HFFc6 (cell line): ENCODE measurements at regions not wholly inside any gene's neighbourhood (a gene's known extent, or its start where the extent isn't known, plus 50 kb on each side); places are given as distances from the start of the nearest gene placed in this dataset.

Experiments
- DNase-seq: peaks from one replicate; pipeline ENCODE4 v3.0.0-alpha.2; 2018
- H3K27ac Mint-ChIP-seq: 2 replicates; pipeline ENCODE4 v1.8.0; 2020; ENCODE audit warnings: mild to moderate bottlenecking, mixed read lengths
- H3K27me3 Mint-ChIP-seq: 2 replicates; pipeline ENCODE4 v1.8.0; 2021; ENCODE audit warnings: mild to moderate bottlenecking, moderate library complexity, mixed read lengths; ENCODE audit not compliant: insufficient read depth
- H3K36me3 Mint-ChIP-seq: 2 replicates; pipeline ENCODE4 v1.8.0; 2021; ENCODE audit warnings: low read depth, mixed read lengths
- H3K4me1 Mint-ChIP-seq: 2 replicates; pipeline ENCODE4 v1.8.0; 2020; ENCODE audit warnings: low read depth, mixed read lengths
- H3K4me3 Mint-ChIP-seq: 2 replicates; pipeline ENCODE4 v1.8.0; 2020; ENCODE audit warnings: mild to moderate bottlenecking, moderate library complexity, mixed read lengths
- H3K9me3 Mint-ChIP-seq: 2 replicates; pipeline ENCODE4 v1.8.0; 2020; ENCODE audit warnings: mild to moderate bottlenecking, mixed read lengths
- TF ChIP-seq, protein P1 (sequence below): fragments of 200-600 bp; sonication (generic); IDR thresholded peaks from 2 replicates; pipeline ENCODE4 v1.5.0; 2021; ENCODE audit warnings: antibody characterized with exemption, mild to moderate bottlenecking

DNA sequence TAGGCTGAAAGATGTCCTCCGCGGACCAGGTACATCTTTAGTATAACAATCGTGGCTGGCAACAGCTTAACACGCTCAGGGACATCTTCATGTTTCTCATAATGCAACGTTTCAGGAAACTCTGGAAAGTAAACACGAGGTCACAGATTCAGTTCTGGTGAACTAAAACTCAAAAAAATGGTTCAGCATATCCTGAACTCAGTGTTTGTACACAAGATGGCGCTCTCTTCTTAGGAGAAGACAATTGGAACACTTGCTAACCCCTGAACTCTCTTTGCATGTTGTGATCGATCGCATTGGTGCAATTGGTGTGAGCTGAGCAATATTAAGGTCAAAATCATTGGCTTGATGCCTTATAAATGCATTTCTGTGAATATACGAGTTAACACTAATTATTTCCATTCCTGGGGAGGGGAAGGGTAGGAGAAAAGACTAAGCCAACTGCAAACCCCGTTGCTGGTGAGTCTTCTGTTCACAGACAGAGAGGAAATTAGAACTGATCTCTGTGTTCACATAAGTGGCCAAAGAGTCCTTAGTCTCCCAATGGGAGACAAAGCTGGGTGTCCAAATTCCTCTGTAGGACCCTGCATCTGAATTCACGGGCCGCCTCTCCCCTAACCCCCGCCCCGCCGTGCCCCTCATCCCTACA, 52.6 kb upstream of the FAM180A start:
- H3K36me3 Mint-ChIP-seq, result no peaks in the 10 kb centered on the region
- no peak overlapping the region for H3K4me3 Mint-ChIP-seq
- TF ChIP-seq, protein P1, sequence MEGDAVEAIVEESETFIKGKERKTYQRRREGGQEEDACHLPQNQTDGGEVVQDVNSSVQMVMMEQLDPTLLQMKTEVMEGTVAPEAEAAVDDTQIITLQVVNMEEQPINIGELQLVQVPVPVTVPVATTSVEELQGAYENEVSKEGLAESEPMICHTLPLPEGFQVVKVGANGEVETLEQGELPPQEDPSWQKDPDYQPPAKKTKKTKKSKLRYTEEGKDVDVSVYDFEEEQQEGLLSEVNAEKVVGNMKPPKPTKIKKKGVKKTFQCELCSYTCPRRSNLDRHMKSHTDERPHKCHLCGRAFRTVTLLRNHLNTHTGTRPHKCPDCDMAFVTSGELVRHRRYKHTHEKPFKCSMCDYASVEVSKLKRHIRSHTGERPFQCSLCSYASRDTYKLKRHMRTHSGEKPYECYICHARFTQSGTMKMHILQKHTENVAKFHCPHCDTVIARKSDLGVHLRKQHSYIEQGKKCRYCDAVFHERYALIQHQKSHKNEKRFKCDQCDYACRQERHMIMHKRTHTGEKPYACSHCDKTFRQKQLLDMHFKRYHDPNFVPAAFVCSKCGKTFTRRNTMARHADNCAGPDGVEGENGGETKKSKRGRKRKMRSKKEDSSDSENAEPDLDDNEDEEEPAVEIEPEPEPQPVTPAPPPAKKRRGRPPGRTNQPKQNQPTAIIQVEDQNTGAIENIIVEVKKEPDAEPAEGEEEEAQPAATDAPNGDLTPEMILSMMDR, result peak; percentile 91
- peak; percentile 71 for DNase-seq
- H3K4me1 Mint-ChIP-seq, result peaks cover 34% of the 10 kb centered on the region
- H3K27ac Mint-ChIP-seq, result no peak overlapping the region
- H3K9me3 Mint-ChIP-seq, result no peaks in the 10 kb centered on the region
- peaks cover 5% of the 10 kb centered on the region for H3K27me3 Mint-ChIP-seq

DNA sequence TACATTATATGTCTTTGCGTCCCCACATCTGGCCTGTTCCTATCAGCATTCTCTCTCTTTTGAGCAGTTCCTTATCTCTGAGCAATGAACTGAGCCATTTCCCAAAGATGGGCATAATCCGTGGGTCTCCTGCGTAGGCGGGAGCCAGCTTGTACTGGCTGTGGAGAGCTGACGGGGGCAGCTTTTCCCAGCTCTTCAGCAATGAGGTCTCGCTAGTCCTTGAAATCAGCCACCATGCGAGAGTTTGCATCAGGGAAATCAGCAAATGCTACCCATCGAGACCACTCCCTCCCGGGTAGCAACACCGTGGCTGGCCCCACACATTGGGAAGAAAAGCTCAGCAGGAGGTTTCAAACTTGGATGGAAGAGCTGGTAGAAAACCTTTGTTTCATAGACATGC, 51.9 kb upstream of the FAM180A start:
- Mint-ChIP-seq H3K4me3 (no peak overlapping the region), H3K27ac (no peak overlapping the region), H3K9me3 (no peaks in the 10 kb centered on the region), H3K27me3 (peaks cover 5% of the 10 kb centered on the region), H3K4me1 (peaks cover 40% of the 10 kb centered on the region), H3K36me3 (no peaks in the 10 kb centered on the region)
- TF ChIP-seq, protein P1, result no peak
- DNase-seq, result no peak

DNA sequence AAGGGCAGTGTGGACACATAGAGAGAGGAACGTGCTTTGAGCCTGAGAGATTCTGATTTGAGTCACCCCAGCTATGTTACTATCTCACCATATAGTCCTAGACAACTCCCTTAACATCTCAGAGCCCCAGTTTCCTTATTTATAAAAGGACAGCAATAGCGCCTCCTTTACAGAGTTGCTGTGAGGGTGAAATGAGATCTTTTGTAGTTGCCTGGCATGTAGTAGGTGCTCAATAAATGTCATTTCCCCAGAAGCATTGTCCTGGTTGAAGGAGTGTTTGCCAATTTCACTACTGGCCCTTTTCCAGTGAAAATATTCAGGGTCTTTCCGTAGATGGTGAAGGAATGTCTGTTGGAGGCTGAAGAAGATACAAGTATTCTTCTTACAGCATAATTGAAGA, 51.3 kb upstream of the FAM180A start:
- H3K27ac Mint-ChIP-seq, result no peak overlapping the region
- H3K9me3 Mint-ChIP-seq, result no peaks in the 10 kb centered on the region
- no peak for DNase-seq
- peaks cover 2% of the 10 kb centered on the region for H3K27me3 Mint-ChIP-seq
- no peaks in the 10 kb centered on the region for H3K36me3 Mint-ChIP-seq
- no peak overlapping the region for H3K4me3 Mint-ChIP-seq
- peaks cover 41% of the 10 kb centered on the region for H3K4me1 Mint-ChIP-seq
- TF ChIP-seq, protein P1, result peak; percentile 57
